GM21529 (cell line): ENCODE measurements at regions not wholly inside any gene's neighbourhood (a gene's known extent, or its start where the extent isn't known, plus 50 kb on each side); places are given as distances from the start of the nearest gene placed in this dataset.
"Not testable (repeated sequence)": the region's sequence is repeated elsewhere in the genome, so short reads cannot be mapped to it uniquely, and the experiment has no call there.

Source experiments
- ATAC-seq: cut with Tn5 transposase; IDR thresholded peaks from one replicate; pipeline ENCODE4 v1.9.1; 2021; ENCODE audit not compliant: unreplicated experiment

GRCh38 chr11:96986516-96986915 lies 596.7 kb downstream of the JRKL start:
- no peak for ATAC-seq

DNA sequence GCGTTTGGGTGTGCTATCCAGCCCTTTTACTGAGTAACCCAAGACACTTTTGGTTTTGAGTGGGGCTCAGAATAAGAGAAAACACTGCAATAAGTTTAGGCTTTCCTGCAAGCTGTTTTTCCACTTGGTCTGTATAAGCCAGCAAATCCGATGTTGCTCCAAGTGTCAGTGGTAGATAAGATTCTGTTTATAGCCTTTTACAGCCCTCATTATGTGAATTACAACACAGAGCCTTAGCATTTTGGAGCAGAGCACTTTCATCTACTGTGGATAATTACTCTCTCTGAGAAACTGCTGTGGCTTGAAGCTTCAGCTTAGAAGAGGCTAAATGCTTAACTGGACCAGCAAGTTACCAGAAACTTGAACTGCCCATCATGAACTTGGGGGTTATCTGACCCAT lies 601.1 kb downstream of the JRKL start:
- ATAC-seq: no peak

GRCh38 chr11:97000481-97000880 lies 610.7 kb downstream of the JRKL start:
- no peak for ATAC-seq

- ATAC-seq: no peak
These were observed 617.5 kb downstream of the JRKL start for GRCh38 chr11:97007283-97007682.

GRCh38 chr11:97009613-97010012 lies 619.8 kb downstream of the JRKL start:
- no peak for ATAC-seq

GRCh38 chr11:97010997-97011396 lies 621.2 kb downstream of the JRKL start:
- ATAC-seq: not testable (repeated sequence)

DNA sequence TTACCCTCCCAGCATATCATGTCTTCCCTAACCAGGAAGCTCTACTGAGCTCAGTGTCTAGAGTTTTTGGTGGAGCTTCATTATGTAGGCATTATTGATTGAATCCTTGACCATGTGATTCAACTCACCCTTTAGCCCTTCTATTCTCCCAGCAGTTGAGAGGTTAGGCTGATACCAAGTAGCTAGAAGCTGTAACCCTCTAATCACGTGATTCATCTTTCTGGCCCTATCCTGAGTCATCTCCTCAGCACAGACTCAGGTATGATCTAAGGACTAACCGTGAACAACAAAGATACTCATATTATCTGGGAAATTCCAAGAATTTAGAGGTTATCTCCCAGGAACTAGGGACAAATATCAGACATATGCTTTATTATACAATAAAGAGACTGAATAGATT lies 625.5 kb downstream of the JRKL start:
- ATAC-seq: no peak

- no peak for ATAC-seq
These were observed 629.5 kb downstream of the JRKL start for GRCh38 chr11:97019305-97019704.

- no peak for ATAC-seq
These were observed 629.9 kb downstream of the JRKL start for GRCh38 chr11:97019754-97020153.

DNA sequence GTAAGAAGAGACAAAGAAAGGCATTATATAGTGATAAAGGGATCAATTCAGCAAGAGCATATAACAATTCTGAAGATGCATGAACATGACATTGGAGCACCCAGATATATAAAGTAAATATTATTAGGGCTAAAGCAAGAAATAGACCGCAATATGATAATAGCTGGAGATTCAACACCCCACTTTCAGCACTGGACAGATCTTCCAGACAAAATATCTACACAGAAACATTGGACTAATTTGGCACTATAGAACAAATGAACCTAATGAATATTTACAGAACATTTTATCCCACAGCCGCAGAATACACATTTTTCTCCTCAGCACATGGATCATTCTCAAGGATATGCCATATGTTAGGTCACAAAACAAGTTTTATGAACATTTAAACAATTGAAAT lies 633.1 kb downstream of the JRKL start:
- no peak for ATAC-seq

- no peak for ATAC-seq
These were observed 639.1 kb downstream of the JRKL start for GRCh38 chr11:97028836-97029406.

GRCh38 chr11:97033178-97033577 lies 643.4 kb downstream of the JRKL start:
- no peak for ATAC-seq

GRCh38 chr11:97048481-97048880 lies 658.7 kb downstream of the JRKL start:
- no peak for ATAC-seq

- ATAC-seq: no peak
These were observed 670.4 kb downstream of the JRKL start for GRCh38 chr11:97060184-97060583.

DNA sequence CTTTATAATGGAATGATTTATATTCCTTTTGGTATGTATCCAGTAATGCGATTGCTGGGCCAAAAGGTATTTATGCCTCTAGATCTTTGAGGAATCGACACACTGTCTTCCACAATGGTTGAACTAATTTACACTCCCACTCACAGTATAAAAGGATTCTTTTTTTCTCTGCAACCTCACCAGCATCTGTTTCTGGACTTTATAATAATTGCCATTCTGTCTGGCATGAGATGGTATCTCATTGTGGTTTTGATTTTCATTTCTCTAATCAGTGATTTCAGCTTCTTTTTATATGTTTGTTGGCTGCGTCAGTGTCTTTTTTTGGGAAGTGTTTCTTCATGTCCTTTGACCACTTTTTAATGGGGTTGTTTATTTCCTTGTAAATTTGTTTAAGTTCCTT lies 679.3 kb downstream of the JRKL start:
- ATAC-seq: no peak

- ATAC-seq: no peak
These were observed 682.6 kb downstream of the JRKL start for GRCh38 chr11:97072420-97072819.

GRCh38 chr11:97076666-97077065 lies 686.9 kb downstream of the JRKL start:
- ATAC-seq: not testable (repeated sequence)

DNA sequence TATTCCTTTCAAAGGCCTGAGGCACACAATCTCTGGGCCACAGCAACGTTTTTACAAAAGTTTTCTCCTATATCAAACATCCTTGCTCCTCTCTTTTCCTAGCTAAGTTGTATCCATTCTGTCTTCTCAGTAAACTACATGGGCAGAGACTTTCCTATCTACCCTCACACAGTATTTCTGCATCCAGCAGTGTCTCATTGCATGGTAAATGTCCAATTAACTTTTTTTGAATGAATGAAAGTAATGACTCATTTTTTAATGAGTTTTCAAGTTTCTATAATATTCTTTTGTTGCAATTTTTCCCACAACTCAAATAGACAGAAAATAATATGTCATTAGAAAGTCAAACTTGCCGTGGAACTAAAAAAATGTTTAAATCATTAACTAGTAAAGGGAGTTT lies 688.6 kb downstream of the JRKL start:
- ATAC-seq: no peak

DNA sequence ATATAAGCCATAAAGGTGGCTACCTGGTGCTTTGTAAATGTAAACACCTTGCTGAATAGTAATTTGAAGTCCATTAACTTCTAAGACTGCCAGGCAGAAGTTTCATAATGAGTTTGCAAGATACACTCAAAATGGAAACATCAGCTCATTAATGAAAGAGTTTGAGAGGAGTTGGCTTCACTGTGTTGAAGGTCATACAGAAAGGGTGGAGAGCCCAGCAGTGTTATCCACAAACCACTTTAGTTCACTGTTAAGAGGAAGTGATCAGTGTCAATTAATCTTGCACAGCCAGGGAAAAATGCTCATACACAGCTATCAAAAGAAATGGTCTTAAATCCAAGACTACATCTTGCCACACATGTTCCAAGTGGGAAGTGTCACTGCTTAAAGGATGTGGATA lies 689.4 kb downstream of the JRKL start:
- ATAC-seq: no peak

GRCh38 chr11:97087419-97087818 lies 697.6 kb downstream of the JRKL start:
- no peak for ATAC-seq

DNA sequence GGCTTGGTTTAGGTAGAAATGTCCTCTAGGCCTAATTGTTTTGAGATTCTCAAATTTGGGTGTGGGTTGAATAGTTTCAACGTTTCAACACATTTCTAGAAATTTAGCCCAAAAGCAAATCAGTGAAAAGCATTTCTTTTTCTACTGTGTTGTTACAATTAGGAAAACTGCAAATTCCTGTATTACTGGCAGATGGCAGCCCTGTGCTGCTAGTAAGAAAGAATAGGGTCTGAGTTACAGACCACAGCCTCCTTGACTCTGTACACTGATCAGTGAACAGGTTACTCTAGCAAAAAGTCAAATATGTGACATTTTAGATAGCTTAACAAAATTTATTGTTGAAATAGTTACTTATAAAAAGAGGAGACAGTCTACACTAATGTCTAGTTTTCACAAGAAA lies 703.0 kb downstream of the JRKL start:
- no peak for ATAC-seq

DNA sequence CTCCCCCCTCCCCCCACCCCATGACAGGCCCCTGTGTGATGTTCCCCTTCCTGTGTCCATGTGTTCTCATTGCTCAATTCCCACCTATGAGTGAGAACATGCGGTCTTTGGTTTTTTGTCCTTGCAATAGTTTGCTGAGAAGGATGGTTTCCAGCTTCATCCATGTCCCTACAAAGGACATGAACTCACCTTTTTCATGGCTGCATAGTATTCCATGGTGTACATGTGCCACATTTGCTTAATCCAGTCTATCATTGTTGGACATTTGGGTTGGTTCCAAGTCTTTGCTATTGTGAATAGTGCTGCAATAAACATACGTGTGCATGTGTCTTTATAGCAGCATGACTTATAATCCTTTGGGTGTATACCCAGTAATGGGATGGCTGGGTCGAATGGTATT lies 712.4 kb downstream of the JRKL start:
- not testable (repeated sequence) for ATAC-seq

GRCh38 chr11:97107604-97108003 lies 717.8 kb downstream of the JRKL start:
- ATAC-seq: no peak

GRCh38 chr11:97109078-97109477 lies 719.3 kb downstream of the JRKL start:
- ATAC-seq: no peak
